ENCODE measurements at regions not wholly inside any gene's neighbourhood (a gene's known extent, or its start where the extent isn't known, plus 50 kb on each side); places are given as distances from the start of the nearest gene placed in this dataset.

DNA sequence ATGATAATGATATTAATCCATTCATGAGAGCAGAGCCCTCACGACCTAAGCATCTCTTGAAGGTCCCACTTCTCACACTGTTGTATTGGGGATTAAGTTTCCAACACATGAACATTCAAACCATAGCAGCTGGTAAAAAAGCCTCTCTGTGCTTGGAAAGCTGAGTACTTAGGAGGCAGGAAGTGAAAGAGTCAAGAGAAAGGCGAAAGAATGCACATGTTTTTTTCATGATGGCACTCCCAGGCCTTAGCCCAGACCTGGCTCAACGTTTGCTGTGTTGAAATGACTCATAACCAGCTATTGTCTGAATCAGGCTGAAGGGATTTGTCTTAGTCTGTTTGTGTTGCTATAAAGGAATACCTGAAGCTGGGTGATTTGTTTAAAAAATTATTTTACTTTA, 84.4 kb upstream of the RGMA start:
- no peak for DNase-seq

DNA sequence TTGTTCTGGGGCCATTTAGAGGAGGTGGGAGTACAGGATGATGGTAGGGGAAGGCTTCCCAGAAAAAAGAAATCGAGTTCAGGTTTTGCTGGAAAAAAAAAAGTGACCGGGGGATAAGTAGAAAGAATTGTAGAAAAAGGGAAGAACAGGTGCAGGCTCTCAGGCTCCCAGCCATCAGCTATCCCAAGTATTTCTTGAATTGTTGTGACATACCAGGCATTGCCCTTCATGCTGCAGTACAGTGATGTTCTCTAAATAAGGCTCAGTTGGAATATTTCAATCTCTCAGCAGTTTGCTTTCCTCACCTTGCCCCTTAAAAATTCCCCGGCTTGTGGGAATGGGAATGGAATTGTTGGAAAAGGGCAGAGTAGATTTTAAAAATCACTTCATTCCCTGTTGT, 82.5 kb upstream of the RGMA start:
- DNase-seq = no peak

DNA sequence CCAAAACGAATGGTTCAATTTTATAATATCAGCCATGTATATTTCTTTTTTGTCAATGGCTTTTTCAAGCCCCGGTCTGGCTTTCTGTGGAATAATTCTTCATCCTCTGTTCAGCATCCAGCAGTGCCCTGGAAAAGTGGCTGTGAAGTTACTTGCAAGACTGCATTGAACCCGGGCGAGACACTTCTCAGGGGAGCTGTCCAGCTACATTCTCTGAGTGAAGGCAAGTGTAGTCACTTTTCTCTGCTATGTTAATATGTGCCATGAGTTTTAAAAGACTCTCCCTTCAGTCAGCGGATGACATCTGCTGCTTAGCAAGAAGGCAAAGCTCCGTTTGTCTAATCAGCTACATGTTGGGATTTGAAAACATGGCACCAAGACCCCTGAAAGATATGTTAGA, 81.3 kb upstream of the RGMA start:
- no peak for DNase-seq

DNA sequence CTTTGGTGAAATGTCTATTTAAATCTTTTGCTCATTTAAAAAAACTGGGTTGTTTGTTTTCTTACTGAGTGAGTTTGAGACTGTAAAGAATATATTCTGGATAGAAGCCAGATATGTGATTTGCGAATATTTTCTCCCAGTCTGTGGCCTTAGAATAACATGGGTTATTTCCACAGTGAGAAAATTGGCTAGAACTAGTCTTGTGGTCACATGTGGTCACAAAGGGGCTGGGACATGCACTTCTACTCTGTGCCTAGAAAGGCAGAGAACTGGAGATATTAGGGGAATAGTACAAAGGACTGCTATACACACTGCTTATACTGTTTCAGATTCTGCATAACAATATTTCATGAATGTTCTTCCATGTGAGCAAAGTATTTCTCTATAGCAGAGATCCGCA, 79.9 kb upstream of the RGMA start:
- no peak for DNase-seq

GRCh38 chr15:93167291-93167690, 78.3 kb upstream of the RGMA start:
- DNase-seq = no peak

- DNase-seq = no peak
These were observed 77.7 kb upstream of the RGMA start for GRCh38 chr15:93166675-93167074.

- DNase-seq = no peak
These were observed 76.9 kb upstream of the RGMA start for GRCh38 chr15:93165734-93166470.

DNA sequence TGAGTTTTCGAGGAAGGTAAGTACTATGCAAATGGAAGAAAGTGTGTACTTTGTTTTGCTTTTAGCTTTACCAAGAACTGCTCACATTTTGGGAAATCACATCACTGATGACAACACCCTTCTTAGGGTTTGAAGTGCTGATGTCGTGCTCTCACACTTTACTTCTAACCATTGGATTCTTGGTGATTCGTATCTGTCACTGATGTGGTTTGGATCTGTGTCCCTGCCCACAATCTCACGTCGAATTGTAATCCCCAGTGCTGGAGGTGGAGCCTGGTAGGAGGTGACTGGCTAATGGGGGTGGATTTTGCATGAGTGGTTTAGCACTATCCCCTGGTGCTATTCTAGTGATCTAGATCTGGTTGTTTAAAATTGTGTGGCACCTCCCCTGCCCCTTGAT, 75.4 kb upstream of the RGMA start:
- DNase-seq = no peak

DNA sequence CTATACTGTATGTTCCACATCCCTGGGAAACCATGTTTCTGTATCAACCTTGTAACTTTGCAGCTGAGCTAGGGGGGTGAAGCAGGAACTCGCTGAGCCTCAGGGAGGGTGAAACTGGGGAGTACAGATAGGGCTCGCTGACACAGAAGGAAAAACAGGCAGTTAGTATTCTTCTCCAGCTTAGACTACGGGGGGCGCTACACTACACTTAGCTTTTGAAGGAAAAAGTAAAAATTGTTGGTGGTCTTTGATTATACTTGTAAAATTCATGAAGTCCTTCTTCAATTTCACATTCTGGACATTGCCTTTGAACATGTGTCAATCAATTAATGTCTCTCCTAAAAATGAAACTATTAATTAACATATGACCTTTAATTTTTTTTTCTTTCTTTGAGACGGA, 73.5 kb upstream of the RGMA start:
- DNase-seq = no peak

- no peak for DNase-seq
These were observed 70.9 kb upstream of the RGMA start for GRCh38 chr15:93159930-93160329.

GRCh38 chr15:93158097-93158900, 69.3 kb upstream of the RGMA start:
- DNase-seq = no peak

DNA sequence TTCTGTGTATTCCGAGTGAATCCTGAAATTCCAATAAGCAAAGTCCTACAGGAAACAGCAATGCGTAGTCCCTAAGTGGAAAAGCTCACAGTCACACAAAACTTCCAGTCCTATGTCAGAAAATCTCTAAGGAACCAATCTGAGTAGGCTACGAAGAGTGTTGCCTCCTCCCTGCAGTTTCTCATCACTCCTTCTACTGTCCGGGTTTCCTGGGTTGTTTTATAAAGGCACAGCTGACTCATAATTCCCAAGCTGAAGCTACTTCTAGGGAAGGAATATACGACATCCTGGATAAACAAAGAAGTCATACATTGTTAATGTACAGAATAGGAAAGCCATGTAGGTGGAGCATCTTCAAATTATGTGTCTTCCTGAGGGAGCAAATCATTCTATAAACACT, 65.7 kb upstream of the RGMA start:
- DNase-seq = no peak

- no peak for DNase-seq
These were observed 63.9 kb upstream of the RGMA start for GRCh38 chr15:93152951-93153350.

DNA sequence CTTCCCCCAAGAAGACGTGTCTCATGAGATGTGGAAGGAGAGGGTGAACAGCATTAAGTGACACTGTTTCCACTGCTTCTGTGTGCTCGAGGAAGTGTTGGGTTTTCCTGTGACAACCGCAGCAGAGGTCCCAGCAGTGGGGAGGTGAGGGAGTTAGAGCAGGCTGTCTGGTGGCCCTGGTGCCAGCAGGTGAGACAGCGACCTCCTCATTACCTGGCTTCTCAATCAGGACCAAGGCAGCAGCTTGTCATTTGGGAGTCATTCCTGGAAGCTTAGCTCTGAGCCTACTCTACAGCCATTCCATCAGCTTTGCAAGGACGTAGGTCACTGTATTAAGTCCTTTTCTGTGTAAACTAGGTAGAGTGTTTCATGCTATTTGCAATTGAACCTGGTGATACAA, 63.3 kb upstream of the RGMA start:
- DNase-seq = no peak

DNA sequence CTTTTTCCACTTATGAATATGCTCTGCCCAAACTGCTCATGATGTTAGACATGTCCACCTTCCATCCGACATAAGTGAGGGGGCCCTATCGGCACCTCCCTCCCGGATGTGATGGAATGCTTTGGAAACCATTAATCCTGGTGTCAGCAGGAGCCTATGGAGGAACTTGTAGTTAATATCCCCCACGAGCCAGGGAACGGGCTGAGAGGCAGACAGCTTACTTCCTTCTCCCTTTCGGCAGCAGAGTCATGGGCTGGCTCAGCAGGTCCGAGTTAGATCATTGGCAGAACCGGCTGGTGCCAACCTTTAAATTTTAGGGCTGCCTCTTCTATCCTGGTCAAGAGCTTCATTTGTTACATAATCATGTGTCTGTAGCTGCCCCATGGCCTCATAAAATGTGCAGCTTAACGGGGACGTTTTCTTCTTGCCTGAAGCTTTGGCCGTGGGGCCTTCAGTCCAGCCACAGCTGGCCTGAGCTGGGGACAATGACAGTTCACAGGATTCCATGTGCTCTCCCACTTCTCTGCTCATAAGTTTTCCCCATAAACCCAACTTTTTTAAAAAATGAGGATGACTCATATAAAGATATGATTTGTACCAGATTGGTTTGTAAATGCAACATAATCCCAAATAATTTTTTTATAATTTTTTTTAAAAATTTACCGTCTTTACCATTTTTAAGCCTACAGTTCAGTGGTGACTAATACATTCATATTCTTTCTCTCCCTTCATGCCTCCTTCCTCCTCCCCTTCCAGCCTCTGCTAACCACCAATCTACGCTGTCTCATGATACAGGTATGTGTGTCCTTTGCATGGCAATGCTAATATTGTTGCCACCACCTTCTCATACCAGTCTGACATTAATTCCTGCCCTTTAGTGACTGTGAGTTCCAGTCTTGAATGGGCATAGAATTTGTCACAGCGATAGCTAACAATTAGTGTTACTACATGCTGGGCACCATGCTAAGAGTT, 62.2 kb upstream of the RGMA start:
- no peak for DNase-seq

DNA sequence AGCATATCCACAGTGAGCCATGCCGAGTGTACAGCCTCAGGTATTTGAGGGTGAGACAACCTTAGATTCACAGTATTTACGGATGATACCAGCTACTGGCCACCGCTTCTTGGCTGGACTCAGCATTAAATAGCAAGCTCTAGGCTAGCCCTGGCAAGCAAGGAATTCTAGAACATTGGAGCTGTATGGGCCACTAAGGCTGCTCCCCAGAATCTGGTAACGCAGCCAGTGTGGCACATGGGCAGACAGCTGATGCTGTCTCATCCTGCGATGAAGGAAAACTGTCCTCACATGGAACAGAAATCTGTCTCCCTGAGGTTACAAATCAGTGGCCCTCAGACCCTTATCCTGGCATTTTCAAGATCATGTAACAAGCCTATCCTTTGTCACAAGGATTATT, 57.6 kb upstream of the RGMA start:
- DNase-seq = no peak

DNA sequence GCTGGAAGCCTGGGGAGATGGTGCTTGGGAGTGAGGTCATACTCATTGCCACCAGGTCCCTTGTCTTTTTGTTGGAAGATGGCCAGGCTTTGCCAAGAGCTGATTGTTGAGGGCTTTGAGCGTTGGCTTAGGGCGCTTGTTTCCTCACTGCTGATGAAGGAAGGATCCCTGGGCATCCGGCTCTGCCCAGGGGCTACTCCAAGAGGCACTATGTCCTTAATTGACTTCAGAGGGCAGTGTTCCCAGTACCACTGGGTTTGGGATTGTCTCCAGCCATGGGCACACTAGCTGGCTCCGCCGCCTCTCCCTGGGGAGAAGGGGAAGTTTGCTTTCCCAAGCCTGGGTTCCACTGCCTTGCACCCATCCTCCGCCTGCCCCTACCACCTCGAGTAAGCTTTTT, 57.2 kb upstream of the RGMA start:
- DNase-seq = no peak

DNA sequence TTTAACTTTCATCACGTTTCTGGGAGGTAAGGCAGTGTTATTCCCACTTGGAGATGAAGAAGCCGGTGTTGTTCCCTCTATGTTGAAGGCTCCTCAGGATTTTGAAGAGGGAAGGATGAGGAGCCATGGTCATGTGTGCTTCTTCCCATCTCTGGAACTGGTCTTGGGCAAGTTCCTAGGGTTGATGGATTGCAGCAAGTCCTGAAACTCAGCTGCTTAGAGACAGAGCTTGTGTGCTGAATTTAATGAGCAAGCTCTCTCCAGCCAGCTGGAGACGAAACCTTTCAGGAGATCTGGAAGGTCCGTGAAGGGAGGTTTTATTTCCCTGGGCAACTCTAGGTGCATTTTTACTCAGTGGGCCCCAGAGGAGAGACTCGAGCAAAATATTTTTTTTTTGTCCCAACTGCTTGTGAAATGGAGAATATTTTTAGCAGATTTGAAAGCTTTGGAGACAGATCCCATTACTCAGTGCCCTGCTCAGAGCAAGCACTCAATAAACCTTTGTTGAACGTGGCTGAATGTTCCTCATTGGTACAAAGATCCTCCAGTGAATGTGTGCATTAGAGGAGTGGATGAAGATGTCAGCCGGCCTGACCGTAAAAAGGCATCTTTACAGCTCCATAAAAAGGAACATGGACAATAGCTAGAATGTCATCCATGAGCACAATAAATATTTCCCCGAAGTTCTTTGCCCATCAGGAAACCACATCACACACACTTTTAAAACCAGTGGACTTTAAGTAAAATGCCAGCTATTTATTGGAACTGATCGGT, 55.6 kb upstream of the RGMA start:
- no peak for DNase-seq

DNA sequence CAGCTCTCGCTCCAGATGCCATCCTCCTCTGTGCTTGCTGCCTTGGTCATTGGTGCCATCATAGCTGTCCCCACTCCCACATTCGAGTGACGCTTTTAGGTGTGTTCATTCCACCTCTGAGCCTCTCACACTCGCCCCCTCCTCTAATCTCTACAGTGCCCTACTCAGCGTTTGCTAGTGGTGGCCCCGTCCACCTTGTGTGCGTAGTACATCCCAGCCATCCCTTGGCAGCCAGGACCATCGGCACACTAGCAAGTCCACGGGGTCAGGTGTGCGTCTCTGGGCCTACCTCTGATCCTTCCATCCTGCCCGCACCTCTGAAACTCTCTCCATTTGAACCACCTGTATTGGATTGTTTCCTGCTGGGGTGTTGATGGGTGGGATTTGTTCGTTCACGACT, 54.2 kb upstream of the RGMA start:
- no peak for DNase-seq

DNA sequence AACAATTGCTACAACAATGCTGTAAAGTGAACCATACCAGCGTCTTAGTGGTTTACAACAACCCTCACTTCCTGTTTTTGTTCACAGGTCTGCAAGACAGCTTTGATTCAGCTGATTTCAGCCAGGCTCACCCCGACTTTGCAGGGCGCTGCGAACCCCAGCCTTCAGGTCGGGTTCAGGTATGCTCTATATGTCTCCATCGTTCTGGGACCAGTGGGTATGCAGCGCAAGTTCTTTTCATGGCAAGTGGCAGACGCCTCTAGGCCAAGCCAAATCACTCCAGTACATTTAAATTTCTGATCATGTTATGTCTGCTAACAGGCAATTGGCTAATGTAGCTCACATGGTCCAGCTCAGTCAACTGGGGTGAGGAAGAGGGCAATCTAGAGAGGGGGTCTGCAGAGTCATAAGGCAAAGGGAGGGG, 52.4 kb upstream of the RGMA start:
- no peak for DNase-seq

DNA sequence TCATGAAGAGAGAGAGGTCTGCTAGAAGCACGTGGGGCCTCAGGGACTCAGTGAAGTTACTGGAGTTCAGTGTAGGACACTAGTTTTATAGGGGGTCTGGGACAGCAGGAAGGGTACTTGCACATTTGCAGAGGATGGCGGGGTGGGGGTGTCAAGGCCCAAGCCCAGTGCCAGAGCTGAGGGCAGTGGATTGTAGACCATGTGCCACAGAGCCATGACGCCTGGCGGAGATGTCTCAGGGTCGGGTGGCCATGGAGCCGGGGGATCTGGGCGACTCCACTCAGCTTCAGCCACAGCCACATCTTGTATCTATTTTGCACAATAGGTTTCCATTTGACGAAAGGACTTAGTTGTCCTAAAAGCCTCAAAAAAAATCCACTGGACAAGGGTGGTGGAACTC, 50.4 kb upstream of the RGMA start:
- DNase-seq = no peak

- no peak for DNase-seq
These were observed 49.8 kb upstream of the RGMA start for GRCh38 chr15:93138681-93139250.
